ENCODE measurements at regions not wholly inside any gene's neighbourhood (a gene's known extent, or its start where the extent isn't known, plus 50 kb on each side); places are given as distances from the start of the nearest gene placed in this dataset.

GRCh38 chr14:99329711-99330315 lies 57.8 kb upstream of the BCL11B start:
- no peak for TF ChIP-seq CTCF (IDR thresholded peaks at IDR 0.05)
- no peak for TF ChIP-seq POLR2A (IDR thresholded peaks at IDR 0.05)

Measured in tibial nerve (tissue), 3 donors.